K562 (cell line): ENCODE measurements at regions not wholly inside any gene's neighbourhood (a gene's known extent, or its start where the extent isn't known, plus 50 kb on each side); places are given as distances from the start of the nearest gene placed in this dataset.

Experiments used
- ATAC-seq: fragments of 200-7000 bp; cut with Tn5 transposase; 3 replicates; pipeline ENCODE4 v1.9.1; 2020; ENCODE audit warnings: moderate library complexity
- BruUV-seq: library from RNA; stranded (reverse); fragments of 400-500 nt; replicated peaks from 2 replicates; lab custom pipeline; 2021; lab: Mats Ljungman, UMichigan
- CTCF ChIA-PET: fragments of 300-600 bp; formaldehyde crosslinking; extraction: SDS; loops from one replicate; lab custom pipeline; 2021; ENCODE audit warnings: low intra/inter-chr PET ratio; lab: Yijun Ruan, JAX
- POLR2A ChIA-PET: fragments of 300-600, 350-650 bp; sonication (Branson Sonifier 250); formaldehyde crosslinking; extraction: SDS; loops from one replicate; lab custom pipeline; 2021; ENCODE audit warnings: antibody characterized with exemption, inconsistent platforms; lab: Yijun Ruan, JAX
- DNase-seq, 4 experiments: peaks; one replicate each; pipeline versions ENCODE4 v3.0.0 to v3.0.0-alpha.2; 2011 to 2018; ENCODE audit warnings: low spot score in 3 of 4, mixed read lengths in 3 of 4; ENCODE audit errors: extremely low read depth in 1 of 4
- FAIRE-seq: peaks from 2 replicates; lab custom pipeline; 2011; peaks lifted over from hg19 to GRCh38; lab: Jason Lieb, UNC
- H2AFZ ChIP-seq: 2 replicates; pipeline ENCODE4 v1.6.0; 2011; ENCODE audit warnings: low read depth, low read length, control low read depth, inconsistent platforms
- H3K27ac ChIP-seq: fragments of 200-600 bp; 3 replicates; pipeline ENCODE4 v1.8.0; 2011; ENCODE audit warnings: low read depth, mild to moderate bottlenecking, control low read depth, inconsistent platforms, low read length, moderate library complexity, mixed read lengths; ENCODE audit errors: extremely low read depth
- H3K27me3 ChIP-seq, 2 experiments: fragments of 300-600 bp in 1 of 2; 2 replicates in 1 of 2; 3 replicates in 1 of 2; pipeline versions ENCODE4 v1.6.0 to v1.8.0; 2011; ENCODE audit warnings: inconsistent platforms in 2 of 2, low read length in 2 of 2, mild to moderate bottlenecking in 1 of 2, mixed read lengths in 1 of 2, moderate library complexity in 1 of 2; ENCODE audit not compliant: control insufficient read depth in 2 of 2, insufficient read depth in 2 of 2
- H3K36me3 ChIP-seq: fragments of 300-600 bp; 3 replicates; pipeline ENCODE4 v1.8.0; 2011; ENCODE audit warnings: mild to moderate bottlenecking, low read length, inconsistent platforms; ENCODE audit not compliant: control insufficient read depth, insufficient read depth
- H3K4me1 ChIP-seq, 2 experiments: fragments of 200-600 bp in 1 of 2; replicated peaks in 1 of 2; 2 replicates in 1 of 2; 3 replicates in 1 of 2; pipeline versions ENCODE4 v1.5.1 to v1.8.0; 2011; ENCODE audit warnings: inconsistent platforms in 2 of 2, low read length in 2 of 2, mild to moderate bottlenecking in 1 of 2, mixed read lengths in 1 of 2, moderate library complexity in 1 of 2; ENCODE audit not compliant: control insufficient read depth in 2 of 2, insufficient read depth in 2 of 2
- H3K4me2 ChIP-seq: 2 replicates; pipeline ENCODE4 v1.6.1; 2011; ENCODE audit warnings: low read length, control low read depth, inconsistent platforms, mixed read lengths; ENCODE audit not compliant: insufficient read depth
- H3K4me3 ChIP-seq: fragments of 200-600 bp; sonication (generic), shearing (Covaris generic); 2 replicates; pipeline ENCODE4 v1.5.1; 2016; ENCODE audit warnings: control low read depth, inconsistent platforms
- H3K79me2 ChIP-seq: fragments of 200-600 bp; 3 replicates; pipeline ENCODE4 v1.8.0; 2011; ENCODE audit warnings: low read length, inconsistent platforms; ENCODE audit not compliant: control insufficient read depth, insufficient read depth
- H3K9ac ChIP-seq, 2 experiments: 2 replicates each; pipeline versions ENCODE4 v1.6.0 to v1.6.1; 2011; ENCODE audit warnings: low read depth in 2 of 2, low read length in 2 of 2, control low read depth in 1 of 2, inconsistent platforms in 1 of 2, mild to moderate bottlenecking in 1 of 2, mixed read lengths in 1 of 2; ENCODE audit not compliant: insufficient read depth in 1 of 2
- H3K9me1 ChIP-seq: one replicate; pipeline ENCODE4 v1.6.0; 2011; ENCODE audit warnings: inconsistent platforms, mild to moderate bottlenecking, low read length, moderate library complexity; ENCODE audit not compliant: control insufficient read depth, insufficient read depth
- H3K9me3 ChIP-seq: replicated peaks from 2 replicates; pipeline ENCODE4 v1.5.1; 2011; ENCODE audit warnings: low read depth, low read length, inconsistent platforms; ENCODE audit not compliant: control insufficient read depth, insufficient read depth
- H4K20me1 ChIP-seq: replicated peaks from 2 replicates; pipeline ENCODE4 v1.6.1; 2011; ENCODE audit warnings: low read length, inconsistent platforms, mixed read lengths; ENCODE audit not compliant: control insufficient read depth, insufficient read depth
- HDGF ChIP-seq: fragments of 450-650 bp; IDR thresholded peaks from 2 replicates; pipeline ENCODE4 v1.6.1; 2016
- NR3C1 ChIP-seq: sonication (generic); formaldehyde crosslinking; IDR thresholded peaks from 2 replicates; pipeline ENCODE4 v1.8.1; 2022; ENCODE audit warnings: missing genetic modification reagents
- TFAP4 ChIP-seq: sonication (generic); formaldehyde crosslinking; IDR thresholded peaks from 2 replicates; pipeline ENCODE4 v1.8.0; 2022; ENCODE audit warnings: missing genetic modification reagents, mild to moderate bottlenecking, moderate library complexity, borderline replicate concordance
- WGBS: fragments of 100-300 bp; shearing (Covaris generic); methylation state at CpG from one replicate; pipeline ENCODE4 v1.1.6; 2016; ENCODE audit warnings: low coverage, mixed read lengths; ENCODE audit not compliant: insufficient coverage; ENCODE audit errors: missing lambda C conversion rate; 5-methylcytosine and 5-hydroxymethylcytosine counted together
- in situ Hi-C: fragments of 300-500 bp; cut with MboI; formaldehyde crosslinking; loops from 4 replicates; pipeline ENCODE4 v1.15.0; 2018; ENCODE audit warnings: inconsistent platforms, mixed read lengths
- intact Hi-C: fragments of 100-400 bp; cut with micrococcal nuclease; formaldehyde crosslinking; loops from 2 replicates; pipeline ENCODE4 v1.14.2; 2022

- peak; percentile 18; the same call in 1 of the 2 replicates for TF ChIP-seq TFAP4 (CRISPR knock-in tag)
- TF ChIP-seq NR3C1 (CRISPR knock-in tag), result 0 out of 2 replicates have a peak, but pooled peaks have one; percentile 20
- TF ChIP-seq HDGF, result no peak
- Histone ChIP-seq H3K27ac (peak overlapping the region; percentile 84; the same call in 1 of the 3 replicates), H3K27me3 (no peaks in the 10 kb centered on the region), H3K9me3 (peaks cover 13% of the 10 kb centered on the region), H3K36me3 (no peaks in the 10 kb centered on the region; the same call in 2 of the 3 replicates), H2AFZ (no peak overlapping the region), H3K4me1 (peaks cover 24 to 45% of the 10 kb centered on the region in 2 experiments), H4K20me1 (no peaks in the 10 kb centered on the region), H3K79me2 (peaks cover 22% of the 10 kb centered on the region), H3K9me1 (no peaks in the 10 kb centered on the region), H3K4me3 (peak overlapping the region; percentile 51; the same call in 1 of the 2 replicates), H3K9ac (peak overlapping the region; percentile 74 to 95), H3K4me2 (peak overlapping the region; percentile 96)
- ChIA-PET CTCF (no interaction called here), POLR2A (interaction anchor here (0.6 to 0.7 kb wide), 2 partner anchors 8 to 21 kb away, joined by 3 read pairs; no protein-coding TSS in a partner anchor)
- no peak for FAIRE-seq
- intact Hi-C loops (loop anchor here (2.0 to 5.0 kb wide), 2 partner anchors 59 to 86 kb away; no protein-coding TSS in a partner anchor), in situ Hi-C loops (no loop called here)
- BruUV-seq, result no TSS peak
- no peak for ATAC-seq
- DNase-seq, result no peak
- 84% methylated on average over 13 of the region's 13 CpGs for WGBS
Measured at GRCh38 chr11:69383372-69384250, 89.7 kb downstream of the MYEOV start.
